ENCODE measurements at regions not wholly inside any gene's neighbourhood (a gene's known extent, or its start where the extent isn't known, plus 50 kb on each side); places are given as distances from the start of the nearest gene placed in this dataset.

DNA sequence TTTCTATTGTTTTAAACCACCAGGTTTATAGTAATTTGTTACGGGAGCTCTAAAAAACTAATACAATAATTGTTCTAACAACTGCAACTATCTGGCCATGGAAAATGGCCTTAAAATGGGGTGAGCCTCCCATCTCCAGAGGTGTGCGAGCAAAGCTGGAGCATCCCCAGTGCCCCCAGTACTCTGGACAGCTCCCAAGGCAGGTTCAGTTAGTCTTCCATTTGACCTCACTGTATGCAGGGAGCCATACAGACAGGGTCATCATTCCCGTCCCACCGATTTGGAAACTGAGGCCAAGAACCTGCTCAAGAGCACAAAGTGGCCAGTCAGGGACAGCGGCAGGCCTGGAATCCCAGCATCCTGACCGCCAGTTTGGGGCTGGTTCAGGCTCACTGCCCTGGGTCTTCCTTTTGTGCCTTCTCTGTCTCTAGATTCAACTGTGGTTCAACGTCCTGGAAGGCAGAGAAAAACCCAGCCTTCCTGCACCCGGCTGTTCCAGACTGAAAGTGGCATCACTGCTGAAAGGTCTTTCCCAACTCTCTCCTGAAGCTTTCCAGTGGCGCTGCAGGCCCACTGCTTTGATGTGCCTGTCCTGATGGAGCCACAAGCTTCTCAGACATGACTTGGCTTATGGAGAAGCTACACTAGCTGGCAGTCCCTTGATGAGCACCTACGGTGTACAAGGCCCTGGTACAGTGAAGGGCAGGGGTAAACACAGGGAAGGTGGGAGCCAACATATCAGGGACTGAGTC, 76.6 kb upstream of the LINGO1 start:
- no peak for DNase-seq (ENCODE audit: low spot score)

DNA sequence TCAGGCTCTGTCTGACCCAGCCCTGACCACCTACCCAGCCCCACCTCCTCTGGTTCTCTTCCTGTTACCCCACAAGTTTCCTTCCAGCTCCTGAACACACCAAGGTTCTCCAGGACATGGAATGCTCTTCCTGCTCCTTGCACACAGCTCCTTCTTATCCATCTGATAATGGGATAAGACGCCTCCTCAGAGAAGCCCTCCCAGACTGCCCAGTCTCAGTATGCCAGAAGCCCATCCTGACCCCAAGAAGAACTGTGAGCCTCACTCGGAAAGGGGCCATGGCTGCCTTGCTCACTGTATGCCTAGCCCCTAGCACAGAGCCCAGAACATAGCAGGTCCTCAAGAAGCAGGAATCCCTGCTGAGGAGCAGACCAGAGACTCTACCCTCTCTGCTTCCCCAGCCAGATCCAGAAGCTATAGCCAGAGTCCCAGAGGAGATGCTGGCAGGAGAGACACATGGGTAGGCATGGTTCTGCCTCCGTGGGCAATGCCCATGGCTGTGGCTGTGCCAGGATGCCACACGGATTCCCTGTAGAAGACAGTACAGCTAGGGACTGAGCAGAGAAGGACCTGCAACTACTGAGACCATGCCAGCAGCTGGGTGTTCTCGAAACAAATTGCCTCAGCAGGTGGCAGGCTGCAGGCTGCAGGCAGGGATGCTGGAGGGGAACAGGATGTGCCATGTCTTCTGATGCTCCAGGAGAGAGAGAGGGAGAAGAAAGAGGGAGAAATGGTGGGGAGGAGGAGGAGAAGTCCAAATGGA, 74.0 kb upstream of the LINGO1 start:
- no peak for DNase-seq (ENCODE audit: low spot score)

DNA sequence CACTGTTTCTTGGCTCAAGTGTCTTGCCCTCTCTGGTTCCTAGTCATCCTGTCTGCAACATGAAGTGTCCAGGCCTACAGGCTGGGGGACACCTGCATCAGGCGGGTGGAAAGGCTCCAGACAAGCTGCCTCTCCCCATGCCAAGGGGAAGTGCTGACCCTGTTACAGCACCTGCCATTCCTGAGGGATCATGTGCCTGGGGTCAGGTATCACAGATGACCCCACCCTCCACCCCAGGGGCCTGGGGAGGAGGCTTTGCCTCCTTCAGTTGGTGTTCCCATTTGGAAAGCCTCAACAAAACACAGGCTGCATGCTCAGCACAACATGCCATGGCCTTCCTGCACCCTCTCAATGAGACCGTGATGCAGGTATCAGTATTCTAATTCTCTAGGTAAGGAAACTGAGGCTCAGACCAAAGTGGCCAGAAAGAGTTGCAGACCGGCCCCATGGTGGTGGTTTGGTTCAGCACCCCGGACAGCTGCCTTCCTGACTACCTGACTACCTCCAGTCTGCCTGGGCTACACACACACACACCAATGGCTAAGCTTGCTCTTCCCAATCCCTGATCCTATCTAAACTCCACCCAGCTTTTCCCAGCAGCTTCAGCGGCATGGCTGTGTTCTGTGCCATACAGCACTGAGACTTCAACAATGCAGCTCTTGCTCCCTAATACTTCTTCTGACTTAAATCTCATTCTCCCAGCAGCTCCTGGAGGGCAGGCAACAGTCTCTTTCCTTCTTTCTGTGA, 69.7 kb upstream of the LINGO1 start:
- DNase-seq (ENCODE audit: low spot score) = no peak

DNA sequence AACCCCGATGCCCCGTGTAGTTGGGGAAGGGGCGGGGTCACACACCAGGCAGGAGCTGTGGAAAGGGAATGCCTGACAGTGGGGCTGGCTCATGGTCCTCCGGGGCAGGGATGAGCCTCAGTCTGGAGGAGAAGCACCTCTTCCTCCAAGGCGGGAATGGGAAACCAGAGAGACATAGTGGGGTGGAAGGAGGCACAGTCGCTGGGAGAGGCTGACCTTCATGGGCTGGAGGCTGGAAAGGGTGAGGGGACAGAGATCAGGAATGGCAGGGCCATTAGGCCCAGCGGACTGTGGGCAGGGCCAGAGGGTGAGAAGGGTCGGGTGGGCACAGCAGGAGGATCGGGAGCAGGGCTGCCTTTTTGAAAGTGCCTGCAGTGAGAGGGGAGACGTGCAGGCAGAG, 65.8 kb upstream of the LINGO1 start:
- DNase-seq (ENCODE audit: low spot score) = no peak

DNA sequence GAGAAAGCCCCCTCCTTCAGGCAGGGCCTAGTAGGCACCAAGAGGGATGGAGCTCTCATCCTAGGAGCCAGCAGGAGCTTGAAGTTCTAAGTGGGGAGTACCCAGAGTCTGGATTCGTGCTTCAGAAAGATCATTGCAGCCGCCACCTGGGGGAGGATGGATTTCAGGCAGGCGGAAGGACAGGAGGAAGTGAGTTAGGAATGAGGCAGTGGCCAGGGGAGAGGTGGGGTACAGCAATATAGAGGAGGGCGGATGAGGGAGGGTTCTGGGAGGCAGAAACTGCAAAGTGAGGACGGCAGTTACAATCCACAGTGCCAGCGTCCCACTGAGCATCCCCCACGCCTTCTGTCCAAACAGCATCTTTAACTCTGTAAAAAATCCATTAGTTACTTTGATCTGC, 65.2 kb upstream of the LINGO1 start:
- no peak for DNase-seq (ENCODE audit: low spot score)

DNA sequence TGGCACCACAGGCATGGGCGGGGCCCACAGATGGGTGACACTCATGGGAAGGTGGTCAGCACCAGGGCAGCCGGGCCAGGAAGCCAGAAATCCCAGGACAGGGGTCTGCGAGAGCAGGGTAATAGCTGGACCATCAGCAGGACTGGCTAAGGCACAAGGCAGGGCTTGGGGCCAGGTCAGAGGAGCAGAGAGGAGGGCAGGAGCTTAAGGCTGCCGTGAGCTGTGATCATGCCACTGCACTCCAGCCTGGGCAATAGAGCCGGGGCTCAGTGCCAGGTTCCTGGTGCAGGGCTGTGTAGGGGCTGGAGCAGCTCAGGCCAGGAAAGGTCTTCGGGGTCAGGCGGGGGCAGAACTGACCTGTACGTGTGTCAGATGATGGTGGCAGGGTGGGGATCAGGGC, 64.2 kb upstream of the LINGO1 start:
- DNase-seq (ENCODE audit: low spot score) = no peak

DNA sequence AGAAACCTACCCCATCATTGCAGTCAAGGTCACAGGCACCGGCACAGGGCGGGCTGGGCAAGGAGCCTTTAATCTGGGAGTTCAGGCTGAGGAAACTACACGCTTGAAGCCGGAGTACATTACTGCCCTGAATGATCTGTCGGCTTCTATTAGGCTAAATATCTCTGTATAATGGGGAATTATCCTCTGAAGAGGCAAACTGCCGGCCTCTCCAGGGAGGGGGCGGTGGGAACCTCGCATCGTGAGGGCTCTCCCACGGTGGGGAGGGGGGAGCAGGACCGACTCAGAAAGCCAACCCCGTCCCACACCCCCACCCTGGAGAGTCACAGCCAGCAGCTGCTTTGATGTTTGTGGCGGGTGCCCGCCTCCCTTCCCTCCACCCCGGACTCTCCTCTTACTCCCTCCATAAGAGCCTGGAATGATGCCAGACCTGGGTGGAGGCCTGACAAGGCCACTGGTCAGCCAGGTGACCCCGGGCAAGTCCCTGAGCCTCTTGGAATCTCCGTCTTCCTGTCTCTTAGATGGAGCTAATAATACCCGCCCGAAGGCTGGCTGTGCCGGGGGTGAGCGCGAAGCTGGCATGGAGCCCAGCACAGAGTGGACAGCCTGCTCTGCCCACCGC, 63.4 kb upstream of the LINGO1 start:
- DNase-seq (ENCODE audit: low spot score) = no peak

DNA sequence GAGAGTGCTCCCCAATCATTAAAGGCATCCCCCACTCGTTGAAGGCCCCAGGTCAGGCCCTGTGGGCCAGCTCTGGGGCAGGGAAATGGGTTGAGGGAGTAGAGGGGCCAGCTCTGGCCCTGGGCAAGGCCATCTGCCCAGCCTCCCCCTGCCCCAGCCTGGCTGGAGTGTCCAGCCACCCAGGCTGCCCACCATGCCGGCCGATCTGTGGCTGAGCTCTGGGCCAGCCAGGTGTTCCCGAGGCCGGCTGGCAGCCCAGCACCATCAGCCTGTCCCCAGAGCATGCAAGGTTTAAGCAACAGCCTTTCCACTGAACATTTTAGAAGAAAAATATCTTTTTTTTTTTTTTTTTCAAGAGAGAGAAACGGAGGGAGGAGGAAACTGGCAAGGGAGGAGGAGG, 62.8 kb upstream of the LINGO1 start:
- DNase-seq (ENCODE audit: low spot score) = no peak

DNA sequence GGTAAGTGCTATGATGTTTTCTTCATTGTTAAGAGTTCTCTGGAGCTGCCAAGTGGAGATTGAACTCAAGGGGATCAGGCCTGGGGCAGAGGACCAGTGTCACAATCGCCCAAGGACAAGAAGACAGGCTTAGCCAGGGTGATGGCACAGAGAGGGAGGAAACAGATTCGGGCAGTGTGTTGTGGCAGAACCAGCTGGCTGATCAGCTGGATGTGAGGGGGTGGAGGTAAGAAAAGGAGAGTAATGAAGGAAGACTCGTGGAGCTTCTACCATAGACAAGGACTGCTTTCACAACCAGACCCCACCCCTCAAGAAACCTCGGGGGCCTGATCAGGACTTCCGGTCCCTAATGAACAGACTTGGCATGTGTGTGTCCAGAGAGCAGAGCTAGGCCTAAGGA, 60.9 kb upstream of the LINGO1 start:
- no peak for DNase-seq (ENCODE audit: low spot score)

DNA sequence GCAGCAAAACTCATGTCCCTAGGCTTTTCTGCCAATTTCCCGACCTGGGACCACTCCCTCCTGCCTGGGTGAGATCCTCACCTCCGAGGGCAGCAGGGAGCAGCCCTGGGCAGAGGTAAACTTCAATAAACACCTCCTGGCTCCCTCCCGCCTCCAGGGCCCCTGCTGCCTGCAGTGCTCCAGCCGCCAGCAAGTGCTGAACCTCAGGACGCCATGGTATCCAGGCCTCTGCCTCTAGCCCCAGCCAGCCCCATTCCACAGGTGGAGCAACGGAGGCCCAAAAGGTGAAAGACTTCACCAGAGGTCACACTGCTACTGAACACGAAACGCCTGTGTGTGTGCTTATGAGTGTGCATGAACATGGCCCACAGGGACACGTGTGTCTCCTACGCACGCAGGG, 59.9 kb upstream of the LINGO1 start:
- DNase-seq (ENCODE audit: low spot score) = no peak

DNA sequence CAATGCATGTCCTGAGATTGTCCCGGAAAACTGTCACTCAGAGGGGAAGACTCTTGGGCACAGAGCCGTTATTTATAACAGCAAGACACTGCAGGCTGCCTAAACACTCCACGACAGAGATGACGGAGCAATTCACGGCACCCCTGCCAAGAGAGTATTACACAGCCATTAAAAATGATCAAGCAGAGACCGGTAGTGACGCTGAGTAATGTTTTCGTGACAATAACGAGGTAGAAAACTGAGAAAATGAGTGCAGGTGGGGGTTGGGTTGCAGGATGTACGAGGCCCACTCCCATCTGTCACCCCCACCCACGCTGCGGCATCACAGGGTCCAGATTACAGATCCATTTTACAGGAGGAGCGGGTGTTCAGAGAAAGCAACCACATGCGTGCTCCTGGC, 58.9 kb upstream of the LINGO1 start:
- DNase-seq (ENCODE audit: low spot score) = no peak

DNA sequence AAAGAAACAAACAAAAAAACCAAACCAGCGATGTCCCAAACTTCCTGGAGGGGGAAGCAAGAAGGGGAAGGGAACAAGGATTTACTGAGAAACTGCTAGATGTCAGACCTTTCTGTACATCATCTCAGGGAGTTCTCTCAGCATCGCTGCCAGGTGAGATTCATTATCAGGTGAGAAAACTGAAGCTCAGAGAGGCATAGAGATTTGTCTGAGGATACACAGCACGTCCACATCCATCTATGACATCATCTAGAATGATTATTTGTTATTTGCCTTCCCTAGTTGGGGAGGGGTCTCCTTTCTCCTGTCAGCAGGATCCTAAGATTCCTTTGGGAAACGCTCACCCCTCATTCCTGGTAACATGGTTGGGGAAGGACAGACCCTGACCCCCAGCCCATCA, 57.1 kb upstream of the LINGO1 start:
- no peak for DNase-seq (ENCODE audit: low spot score)

DNA sequence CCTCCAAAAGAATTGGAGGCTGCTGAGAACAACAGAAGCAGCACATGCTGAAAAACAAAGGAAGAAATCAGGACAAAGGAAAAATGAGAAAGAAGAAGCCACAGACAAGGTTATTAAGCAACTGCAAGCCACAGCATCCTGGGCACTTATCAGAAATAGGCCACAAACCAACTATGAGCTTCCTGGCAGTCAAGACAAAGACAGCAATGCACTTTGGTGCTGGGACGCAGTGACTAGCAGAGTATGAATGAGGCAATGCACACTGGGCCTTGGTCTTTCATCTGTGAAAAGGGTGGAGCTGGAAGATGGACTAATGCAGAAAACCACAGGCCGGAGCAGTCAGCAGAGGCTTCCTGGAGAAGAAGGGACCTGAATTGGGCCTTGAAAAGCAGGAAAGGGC, 56.0 kb upstream of the LINGO1 start:
- DNase-seq (ENCODE audit: low spot score) = no peak

DNA sequence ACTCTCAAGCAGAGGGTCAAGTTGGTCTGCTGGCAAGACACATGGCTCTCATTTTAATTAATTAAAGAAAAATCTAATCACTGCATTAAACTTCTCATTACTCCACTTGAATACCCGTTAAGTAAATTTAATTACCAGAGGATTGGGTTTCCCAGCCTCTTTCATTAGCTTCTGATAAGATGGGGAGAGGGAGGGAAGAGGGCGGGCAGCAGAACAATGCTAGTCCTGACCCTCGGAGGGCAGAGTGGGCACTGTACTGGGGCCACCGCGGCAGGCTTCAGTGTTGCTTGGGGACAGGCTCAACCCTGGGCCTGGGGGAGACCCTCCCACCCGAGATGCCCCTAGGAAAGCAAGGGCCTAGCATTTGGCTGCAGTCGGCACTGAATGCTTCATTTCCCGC, 55.6 kb upstream of the LINGO1 start:
- DNase-seq (ENCODE audit: low spot score) = no peak

DNA sequence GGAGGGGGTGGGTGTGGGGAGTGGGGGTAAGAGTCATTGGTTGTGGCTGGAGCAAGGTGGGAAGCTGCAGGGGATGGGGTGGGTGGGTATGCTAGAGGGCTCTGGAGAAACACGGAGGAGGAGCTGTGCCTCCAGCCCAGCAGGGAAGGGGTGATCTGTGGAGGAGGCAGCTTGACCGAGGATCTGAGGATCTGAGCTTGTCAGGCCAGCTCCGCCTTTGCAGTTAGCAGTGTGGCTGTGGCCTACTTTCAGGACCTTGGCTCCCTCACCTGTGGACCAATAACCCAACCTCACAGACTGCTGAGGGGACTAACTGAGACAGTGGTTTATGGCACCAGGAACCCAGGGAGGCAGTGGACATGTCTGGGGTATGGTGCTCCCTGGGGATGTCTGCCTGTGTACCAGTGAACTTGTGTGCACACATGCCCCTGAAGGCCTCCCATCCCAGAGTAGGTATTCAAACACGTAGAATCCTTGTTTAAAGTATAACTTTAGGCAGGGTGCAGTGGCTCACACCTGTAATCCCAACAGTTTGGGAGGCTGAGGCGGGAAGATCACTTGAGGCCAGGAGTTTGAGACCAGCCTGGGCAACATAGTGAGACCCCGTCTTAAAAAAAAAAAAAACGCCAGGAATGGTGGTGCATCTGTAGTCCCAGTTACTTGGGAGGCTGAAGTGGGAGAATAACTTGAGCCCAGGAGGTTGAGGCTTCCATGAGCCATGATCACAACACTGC, 52.5 kb upstream of the LINGO1 start:
- no peak for DNase-seq (ENCODE audit: low spot score)

DNA sequence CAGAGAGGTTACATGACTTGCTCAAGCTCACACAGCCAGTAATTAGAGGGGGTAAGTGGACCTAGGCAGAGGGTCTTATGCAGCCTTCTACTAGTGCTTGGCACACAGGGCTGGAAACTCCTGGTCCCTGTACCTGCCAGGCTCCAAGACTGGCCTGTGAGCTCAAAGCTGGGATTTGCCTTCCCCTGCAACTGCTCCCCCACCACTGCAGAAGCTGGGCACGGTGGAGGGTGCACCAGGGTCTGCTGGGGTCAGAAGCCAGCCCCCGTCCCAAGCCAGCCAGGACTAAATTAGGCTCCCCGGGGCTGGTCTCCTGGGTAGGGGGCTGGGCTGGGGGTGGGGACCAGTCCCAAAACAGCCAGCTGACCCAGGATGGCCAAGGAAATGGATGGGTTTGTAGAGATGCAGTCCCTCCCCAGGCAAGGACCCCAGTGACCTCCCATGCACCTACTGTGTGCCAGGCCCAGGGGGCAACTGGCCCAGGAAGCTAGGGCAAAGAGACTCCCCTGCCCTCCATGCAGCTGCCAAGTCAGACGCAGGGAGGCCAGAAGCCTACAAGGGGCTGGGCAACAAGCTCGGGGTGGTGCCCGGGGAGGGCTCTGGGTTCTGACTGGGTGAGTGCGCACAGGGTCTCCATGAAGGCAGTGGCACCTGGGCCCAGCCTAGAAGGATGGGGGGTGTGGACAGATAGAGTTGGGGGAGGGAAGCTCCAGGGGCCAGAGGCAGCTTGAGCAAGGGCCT, 51.8 kb upstream of the LINGO1 start:
- DNase-seq (ENCODE audit: low spot score) = no peak

DNA sequence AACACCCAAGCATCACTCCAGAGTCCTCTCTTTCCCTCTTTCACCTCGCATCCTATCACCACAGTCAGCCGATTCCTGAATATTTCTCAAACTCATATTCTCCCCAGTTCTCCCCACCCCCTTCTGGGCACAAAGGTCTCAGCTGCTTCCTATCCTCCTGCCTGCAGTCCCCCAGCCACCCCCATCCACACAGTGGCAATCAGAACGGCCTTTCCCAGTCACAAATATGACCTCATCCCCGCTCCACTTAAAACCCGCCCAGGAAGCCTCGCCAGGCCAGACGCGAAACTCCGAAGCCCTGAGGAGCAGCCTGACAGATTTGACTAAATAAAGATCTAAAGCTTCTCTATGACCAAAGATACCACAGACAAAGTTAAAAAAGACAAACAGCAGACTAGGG, 49.9 kb upstream of the LINGO1 start:
- DNase-seq (ENCODE audit: low spot score) = no peak
